IMR-90 (cell line): ENCODE measurements at regions not wholly inside any gene's neighbourhood (a gene's known extent, or its start where the extent isn't known, plus 50 kb on each side); places are given as distances from the start of the nearest gene placed in this dataset.

Source experiments
- ATAC-seq: fragments of 200-7000 bp; cut with Tn5 transposase; 2 replicates; pipeline ENCODE4 v1.9.1; 2020; ENCODE audit warnings: low read depth, mild to moderate bottlenecking, moderate library complexity
- BruUV-seq: library from RNA; stranded (reverse); fragments of 400-500 nt; replicated peaks from 2 replicates; lab custom pipeline; 2021; lab: Mats Ljungman, UMichigan
- CTCF ChIA-PET: fragments of 300-600 bp; formaldehyde crosslinking; extraction: SDS; loops from one replicate; lab custom pipeline; 2021; ENCODE audit warnings: antibody characterized with exemption; lab: Yijun Ruan, JAX
- POLR2A ChIA-PET: fragments of 300-600 bp; sonication (Branson Sonifier 250); formaldehyde crosslinking; loops from one replicate; lab custom pipeline; 2022; ENCODE audit warnings: antibody characterized with exemption; ENCODE audit not compliant: unreplicated experiment; lab: Charles Lee
- DNase-seq: peaks from one replicate; pipeline ENCODE4 v3.0.0; 2013
- H2AFZ ChIP-seq: replicated peaks from 2 replicates; pipeline ENCODE3; 2013; ENCODE audit warnings: low read length, mild to moderate bottlenecking; ENCODE audit not compliant: poor library complexity
- H2AK5ac ChIP-seq: 2 replicates; pipeline ENCODE4 v1.6.1; 2013; ENCODE audit warnings: low read depth, low read length, inconsistent platforms
- H2AK9ac ChIP-seq: replicated peaks from 2 replicates; pipeline ENCODE3; 2013; ENCODE audit warnings: mild to moderate bottlenecking, low read depth, low read length, moderate library complexity; ENCODE audit not compliant: poor library complexity
- H2BK120ac ChIP-seq: 2 replicates; pipeline ENCODE4 v1.6.1; 2013; ENCODE audit warnings: low read depth, low read length, inconsistent platforms
- H2BK15ac ChIP-seq: 3 replicates; pipeline ENCODE4 v1.6.1; 2013; ENCODE audit warnings: low read depth, low read length, inconsistent platforms
- H2BK20ac ChIP-seq: 2 replicates; pipeline ENCODE4 v1.6.1; 2013; ENCODE audit warnings: low read depth, mild to moderate bottlenecking, inconsistent platforms, low read length, moderate library complexity
- H2BK5ac ChIP-seq: 2 replicates; pipeline ENCODE4 v1.6.1; 2013; ENCODE audit warnings: mild to moderate bottlenecking, low read depth, low read length, inconsistent platforms; ENCODE audit not compliant: poor library complexity, severe bottlenecking
- H3K14ac ChIP-seq: replicated peaks from 2 replicates; pipeline ENCODE4 v1.6.1; 2013; ENCODE audit warnings: low read depth, low read length, inconsistent platforms
- H3K18ac ChIP-seq: 2 replicates; pipeline ENCODE4 v1.6.1; 2013; ENCODE audit warnings: low read depth, low read length, control low read depth
- H3K23ac ChIP-seq: 2 replicates; pipeline ENCODE4 v1.6.1; 2013; ENCODE audit warnings: low read depth, low read length, inconsistent platforms
- H3K27ac ChIP-seq: 2 replicates; pipeline ENCODE4 v1.5.1; 2013; ENCODE audit warnings: mild to moderate bottlenecking, control low read depth, low read length; ENCODE audit not compliant: insufficient read depth
- H3K27me3 ChIP-seq: 2 replicates; pipeline ENCODE4 v1.6.1; 2013; ENCODE audit warnings: low read length; ENCODE audit not compliant: control insufficient read depth, insufficient read depth
- H3K36me3 ChIP-seq: 2 replicates; pipeline ENCODE4 v1.6.1; 2013; ENCODE audit warnings: low read length, mixed read lengths; ENCODE audit not compliant: control insufficient read depth, insufficient read depth
- H3K4ac ChIP-seq: 2 replicates; pipeline ENCODE4 v1.6.1; 2013; ENCODE audit warnings: low read depth, low read length, inconsistent platforms
- H3K4me1 ChIP-seq: 2 replicates; pipeline ENCODE4 v1.6.1; 2013; ENCODE audit warnings: low read length, mixed read lengths; ENCODE audit not compliant: control insufficient read depth, insufficient read depth
- H3K4me2 ChIP-seq: 2 replicates; pipeline ENCODE4 v1.6.1; 2013; ENCODE audit warnings: low read depth, mild to moderate bottlenecking, control low read depth, low read length, moderate library complexity
- H3K4me3 ChIP-seq: 2 replicates; pipeline ENCODE4 v1.5.1; 2013; ENCODE audit warnings: low read depth, mild to moderate bottlenecking, control low read depth, low read length, moderate library complexity; ENCODE audit not compliant: insufficient read depth
- H3K56ac ChIP-seq: 2 replicates; pipeline ENCODE4 v1.6.1; 2013; ENCODE audit warnings: low read length, inconsistent platforms; ENCODE audit not compliant: insufficient read depth; ENCODE audit errors: extremely low read depth
- H3K79me1 ChIP-seq, 2 experiments: 2 replicates each; pipeline ENCODE4 v1.6.1; 2013; ENCODE audit warnings: low read length in 2 of 2, inconsistent platforms in 1 of 2, low read depth in 1 of 2
- H3K9ac ChIP-seq: 2 replicates; pipeline ENCODE4 v1.6.1; 2013; ENCODE audit warnings: low read depth, low read length, control low read depth
- H3K9me1 ChIP-seq: 2 replicates; pipeline ENCODE4 v1.6.1; 2013; ENCODE audit warnings: low read length, inconsistent platforms; ENCODE audit not compliant: insufficient read depth
- H3K9me3 ChIP-seq: 2 replicates; pipeline ENCODE4 v1.6.1; 2013; ENCODE audit warnings: low read length; ENCODE audit not compliant: control insufficient read depth, insufficient read depth
- H4K20me1 ChIP-seq: 2 replicates; pipeline ENCODE4 v1.6.1; 2013; ENCODE audit warnings: low read length, inconsistent platforms; ENCODE audit not compliant: insufficient read depth
- H4K5ac ChIP-seq: 2 replicates; pipeline ENCODE4 v1.6.1; 2013; ENCODE audit warnings: mild to moderate bottlenecking, low read depth, low read length, control low read depth
- H4K8ac ChIP-seq, 2 experiments: 2 replicates each; pipeline ENCODE4 v1.6.1; 2013; ENCODE audit warnings: low read depth in 2 of 2, low read length in 2 of 2, control low read depth in 1 of 2, inconsistent platforms in 1 of 2
- H4K91ac ChIP-seq: 2 replicates; pipeline ENCODE4 v1.6.1; 2013; ENCODE audit warnings: low read depth, low read length, inconsistent platforms; ENCODE audit not compliant: insufficient read depth
- BHLHE40 ChIP-seq: fragments of 150-350 bp; IDR thresholded peaks from 2 replicates; pipeline ENCODE4 v1.6.1; 2016; ENCODE audit warnings: mild to moderate bottlenecking, low read depth, low read length
- CEBPB ChIP-seq: IDR thresholded peaks from 2 replicates; pipeline ENCODE4 v1.6.1; 2012; ENCODE audit warnings: low read depth, low read length, improper control_type of control experiment
- CHD1 ChIP-seq: IDR thresholded peaks from 2 replicates; pipeline ENCODE4 v1.6.1; 2012; ENCODE audit warnings: low read depth, low read length, improper control_type of control experiment
- CTCF ChIP-seq: conservative IDR thresholded peaks from 2 replicates; pipeline ENCODE4 v1.5.1; 2012; ENCODE audit warnings: mild to moderate bottlenecking, low read depth, low read length, improper control_type of control experiment
- ELK1 ChIP-seq: fragments of 150-350 bp; IDR thresholded peaks from 2 replicates; pipeline ENCODE4 v1.6.1; 2016; ENCODE audit warnings: low read depth, mild to moderate bottlenecking, low read length, moderate library complexity, borderline replicate concordance
- FOS ChIP-seq: fragments of 150-350 bp; IDR thresholded peaks from 2 replicates; pipeline ENCODE4 v1.6.1; 2016; ENCODE audit warnings: low read depth, low read length
- MAFK ChIP-seq: IDR thresholded peaks from 2 replicates; pipeline ENCODE4 v1.6.1; 2012; ENCODE audit warnings: low read depth, low read length, improper control_type of control experiment
- MAZ ChIP-seq: IDR thresholded peaks from 2 replicates; pipeline ENCODE4 v1.6.1; 2012; ENCODE audit warnings: low read depth, mild to moderate bottlenecking, low read length, improper control_type of control experiment, moderate library complexity, borderline replicate concordance
- MXI1 ChIP-seq: IDR thresholded peaks from 2 replicates; pipeline ENCODE4 v1.6.1; 2012; ENCODE audit warnings: low read depth, mild to moderate bottlenecking, low read length, moderate library complexity, borderline replicate concordance
- NFE2L2 ChIP-seq: fragments of 150-350 bp; IDR thresholded peaks from 2 replicates; pipeline ENCODE4 v1.6.1; 2016; ENCODE audit warnings: low read depth, mild to moderate bottlenecking, low read length
- POLR2A ChIP-seq: IDR thresholded peaks from 2 replicates; pipeline ENCODE4 v1.6.1; 2012; ENCODE audit warnings: mild to moderate bottlenecking, low read depth, low read length
- RAD21 ChIP-seq: IDR thresholded peaks from 2 replicates; pipeline ENCODE4 v1.6.1; 2012; ENCODE audit warnings: low read length, improper control_type of control experiment
- RCOR1 ChIP-seq: IDR thresholded peaks from 2 replicates; pipeline ENCODE4 v1.6.1; 2012; ENCODE audit warnings: mild to moderate bottlenecking, low read length, improper control_type of control experiment; ENCODE audit not compliant: insufficient replicate concordance
- RFX5 ChIP-seq: IDR thresholded peaks from 2 replicates; pipeline ENCODE4 v1.8.0; 2012; ENCODE audit warnings: low read depth, mild to moderate bottlenecking, low read length, moderate library complexity
- SMC3 ChIP-seq: fragments of 150-350 bp; IDR thresholded peaks from 2 replicates; pipeline ENCODE4 v1.6.1; 2016; ENCODE audit warnings: low read depth, mild to moderate bottlenecking, antibody characterized with exemption, low read length, moderate library complexity
- USF2 ChIP-seq: fragments of 150-350 bp; IDR thresholded peaks from 2 replicates; pipeline ENCODE4 v1.6.1; 2017; ENCODE audit warnings: mild to moderate bottlenecking, antibody characterized with exemption, low read length, low read depth
- WGBS, 2 experiments: methylation state at CpG; one replicate each; pipeline versions ENCODE4 v1.1.5 to v1.1.7; 2013; ENCODE audit warnings: missing lambda C conversion rate in 2 of 2; ENCODE audit not compliant: insufficient read length in 1 of 2; ENCODE audit errors: extremely low coverage in 2 of 2; 5-methylcytosine and 5-hydroxymethylcytosine counted together
- dilution Hi-C: fragments of 300-500 bp; cut with HindIII; formaldehyde crosslinking; loops from one replicate; pipeline ENCODE4 v1.14.3; 2018; ENCODE audit warnings: low sequenced_read_pairs; ENCODE audit not compliant: unreplicated experiment
- in situ Hi-C: fragments of 300-500 bp; cut with MboI; formaldehyde crosslinking; loops from 3 replicates; pipeline ENCODE4 v1.14.3; 2019; ENCODE audit warnings: low sequenced_read_pairs, inconsistent platforms, mixed read lengths
- intact Hi-C: fragments of 100-400 bp; cut with micrococcal nuclease; formaldehyde crosslinking; loops from 2 replicates; pipeline ENCODE4 v1.10.0; 2022

GRCh38 chr6:56835612-56836011 lies 119.3 kb upstream of the BEND6 start:
- Histone ChIP-seq H2BK5ac (no peak overlapping the region), H3K79me1 (peaks cover 10 to 55% of the 10 kb centered on the region in 2 experiments; a peak in 3 of 4 replicates), H3K9ac (no peak overlapping the region), H3K9me3 (no peaks in the 10 kb centered on the region), H3K36me3 (no peaks in the 10 kb centered on the region), H3K4me3 (no peak overlapping the region), H4K20me1 (peaks cover 67% of the 10 kb centered on the region), H3K18ac (no peak overlapping the region), H4K5ac (no peak overlapping the region), H3K9me1 (peaks cover 7% of the 10 kb centered on the region), H3K56ac (no peak overlapping the region), H3K14ac (no peak overlapping the region), H2AK9ac (no peak overlapping the region), H2BK20ac (no peak overlapping the region), H3K27ac (no peak overlapping the region), H3K4me1 (peaks cover 6% of the 10 kb centered on the region), H4K8ac (no peak overlapping the region), H3K4me2 (no peak overlapping the region), H2AFZ (no peak overlapping the region), H3K23ac (no peak overlapping the region), H2AK5ac (no peak overlapping the region), H2BK15ac (no peak overlapping the region), H3K27me3 (no peaks in the 10 kb centered on the region), H4K91ac (no peak overlapping the region), H3K4ac (no peak overlapping the region), H2BK120ac (no peak overlapping the region)
- intact Hi-C loops = no loop called here
- ATAC-seq (no peak), DNase-seq (no peak)
- CTCF ChIA-PET = no interaction called here
- no TSS peak for BruUV-seq
- WGBS, 2 experiments = no CpG with 5 or more reads among the region's 3 CpGs
- POLR2A ChIA-PET = no interaction called here
- in situ Hi-C loops = no loop called here
- TF ChIP-seq MAZ (no peak), POLR2A (no peak), RCOR1 (no peak), CTCF (no peak), BHLHE40 (no peak), ELK1 (no peak), MXI1 (no peak), CEBPB (no peak), FOS (no peak), RFX5 (no peak), RAD21 (no peak), MAFK (no peak), USF2 (no peak), CHD1 (no peak), SMC3 (no peak), NFE2L2 (no peak)
- dilution Hi-C loops = no loop called here
